PC-3 (cell line): ENCODE measurements at regions not wholly inside any gene's neighbourhood (a gene's known extent, or its start where the extent isn't known, plus 50 kb on each side); places are given as distances from the start of the nearest gene placed in this dataset.

Source experiments
- ATAC-seq: fragments of 200-7000 bp; cut with Tn5 transposase; 2 replicates; pipeline ENCODE4 v1.9.1; 2020; ENCODE audit warnings: mild to moderate bottlenecking, moderate library complexity
- BruUV-seq: library from RNA; stranded (reverse); fragments of 400-500 nt; replicated peaks from 2 replicates; lab custom pipeline; 2021; lab: Mats Ljungman, UMichigan
- CTCF ChIA-PET: fragments of 300-600 bp; sonication (Branson Sonifier 250); formaldehyde crosslinking; loops from one replicate; lab custom pipeline; 2022; ENCODE audit warnings: antibody characterized with exemption; lab: Charles Lee
- POLR2A ChIA-PET: fragments of 300-600 bp; sonication (Branson Sonifier 250); formaldehyde crosslinking; loops from one replicate; lab custom pipeline; 2022; ENCODE audit warnings: antibody characterized with exemption; ENCODE audit not compliant: unreplicated experiment; lab: Charles Lee
- DNase-seq: peaks from one replicate; pipeline ENCODE4 v3.0.0-alpha.2; 2015
- H2AFZ ChIP-seq: fragments of 300-600 bp; sonication (generic); 2 replicates; pipeline ENCODE4 v1.6.0; 2016; ENCODE audit warnings: antibody characterized with exemption, low read length
- H3F3A ChIP-seq: fragments of 300-600 bp; sonication (generic); one replicate; pipeline ENCODE4 v1.6.0; 2017; ENCODE audit warnings: antibody characterized with exemption, low read length, control low read depth, mild to moderate bottlenecking; ENCODE audit not compliant: unreplicated experiment
- H3K27ac ChIP-seq: fragments of 300-600 bp; sonication (generic); 2 replicates; pipeline ENCODE4 v1.5.1; 2016; ENCODE audit warnings: mild to moderate bottlenecking, low read length
- H3K27me3 ChIP-seq: fragments of 300-600 bp; sonication (generic); 2 replicates; pipeline ENCODE4 v1.6.1; 2016; ENCODE audit warnings: low read length, mixed read lengths
- H3K36me3 ChIP-seq: fragments of 300-600 bp; sonication (generic); 2 replicates; pipeline ENCODE4 v1.6.1; 2016; ENCODE audit warnings: low read depth, mixed run types, low read length, mixed read lengths
- H3K4me1 ChIP-seq: fragments of 300-600 bp; sonication (generic); 2 replicates; pipeline ENCODE4 v1.5.1; 2016; ENCODE audit warnings: low read length; ENCODE audit not compliant: insufficient read depth
- H3K4me2 ChIP-seq: fragments of 300-600 bp; sonication (generic); 2 replicates; pipeline ENCODE4 v1.6.0; 2016; ENCODE audit warnings: low read length
- H3K4me3 ChIP-seq: fragments of 300-600 bp; sonication (generic); 2 replicates; pipeline ENCODE4 v1.5.1; 2016; ENCODE audit warnings: mild to moderate bottlenecking, low read length, mixed read lengths
- H3K79me2 ChIP-seq: fragments of 300-600 bp; sonication (generic); 2 replicates; pipeline ENCODE4 v1.6.1; 2017; ENCODE audit warnings: low read length, mixed read lengths
- H3K9ac ChIP-seq: fragments of 300-600 bp; sonication (generic); 2 replicates; pipeline ENCODE4 v1.6.0; 2016; ENCODE audit warnings: mild to moderate bottlenecking, low read length
- H3K9me2 ChIP-seq: fragments of 300-600 bp; sonication (generic); replicated peaks from 2 replicates; pipeline ENCODE4 v1.6.1; 2016; ENCODE audit warnings: mixed run types, low read length, mixed read lengths
- H3K9me3 ChIP-seq: fragments of 300-600 bp; sonication (generic); 2 replicates; pipeline ENCODE4 v1.6.1; 2016; ENCODE audit warnings: low read length, mixed read lengths
- H4K20me1 ChIP-seq: fragments of 300-600 bp; sonication (generic); 2 replicates; pipeline ENCODE4 v1.6.1; 2016; ENCODE audit warnings: low read length, mixed read lengths
- CTCF ChIP-seq: fragments of 300-600 bp; sonication (generic); conservative IDR thresholded peaks from 2 replicates; pipeline ENCODE4 v1.5.1; 2017; ENCODE audit warnings: antibody characterized with exemption, low read depth, mild to moderate bottlenecking, low read length
- EZH2 ChIP-seq: fragments of 300-600 bp; sonication (generic); IDR thresholded peaks from one replicate; pipeline ENCODE4 v1.6.1; 2017; ENCODE audit warnings: antibody characterized with exemption, mild to moderate bottlenecking, low read length; ENCODE audit not compliant: unreplicated experiment
- EZH2phosphoT487 ChIP-seq: fragments of 300-600 bp; sonication (generic); IDR thresholded peaks from 2 replicates; pipeline ENCODE4 v1.6.1; 2018; ENCODE audit warnings: mild to moderate bottlenecking, antibody characterized with exemption, low read length, borderline replicate concordance
- intact Hi-C: fragments of 100-400 bp; cut with micrococcal nuclease; formaldehyde crosslinking; loops from 2 replicates; pipeline ENCODE4 v1.9.0; 2023

- CTCF ChIA-PET: no interaction called here
- no peaks in the 10 kb centered on the region for H4K20me1 ChIP-seq
- H3F3A ChIP-seq: no peaks in the 10 kb centered on the region
- H2AFZ ChIP-seq: no peak overlapping the region
- H3K27ac ChIP-seq: no peak overlapping the region
- no peak for DNase-seq
- no peak for ATAC-seq
- POLR2A ChIA-PET: no interaction called here
- no peaks in the 10 kb centered on the region for H3K9me2 ChIP-seq
- no peaks in the 10 kb centered on the region for H3K9me3 ChIP-seq
- no peak overlapping the region for H3K4me3 ChIP-seq
- H3K4me2 ChIP-seq: no peak overlapping the region
- no peaks in the 10 kb centered on the region for H3K27me3 ChIP-seq
- H3K79me2 ChIP-seq: no peaks in the 10 kb centered on the region
- no peaks in the 10 kb centered on the region for H3K36me3 ChIP-seq
- no TSS peak for BruUV-seq
- no peak for TF ChIP-seq EZH2phosphoT487
- TF ChIP-seq CTCF: no peak
- TF ChIP-seq EZH2: no peak
- intact Hi-C loops: no loop called here
- H3K4me1 ChIP-seq: no peaks in the 10 kb centered on the region
- no peak overlapping the region for H3K9ac ChIP-seq
These were observed 1662.2 kb upstream of the FLRT2 start for GRCh38 chr14:83867566-83868225.

GRCh38 chr14:83870546-83871270, 1659.2 kb upstream of the FLRT2 start:
- no peaks in the 10 kb centered on the region for H3K27me3 ChIP-seq
- TF ChIP-seq CTCF: no peak
- TF ChIP-seq EZH2phosphoT487: no peak
- TF ChIP-seq EZH2: no peak
- H3F3A ChIP-seq: no peaks in the 10 kb centered on the region
- ATAC-seq (no peak), DNase-seq (no peak)
- no peaks in the 10 kb centered on the region for H3K9me2 ChIP-seq
- no peaks in the 10 kb centered on the region for H3K36me3 ChIP-seq
- no peaks in the 10 kb centered on the region for H3K79me2 ChIP-seq
- H3K4me3 ChIP-seq: no peak overlapping the region
- CTCF ChIA-PET: no interaction called here
- H3K4me2 ChIP-seq: no peak overlapping the region
- no peaks in the 10 kb centered on the region for H3K4me1 ChIP-seq
- POLR2A ChIA-PET: no interaction called here
- no peak overlapping the region for H3K27ac ChIP-seq
- no peaks in the 10 kb centered on the region for H4K20me1 ChIP-seq
- BruUV-seq: no TSS peak
- no peak overlapping the region for H2AFZ ChIP-seq
- no peak overlapping the region for H3K9ac ChIP-seq
- intact Hi-C loops: no loop called here
- H3K9me3 ChIP-seq: no peaks in the 10 kb centered on the region; the same call in 1 of the 2 replicates

- Histone ChIP-seq H2AFZ (no peak overlapping the region), H3K27ac (no peak overlapping the region), H3K9ac (no peak overlapping the region), H3K9me2 (no peaks in the 10 kb centered on the region), H3K79me2 (no peaks in the 10 kb centered on the region), H3K4me3 (no peak overlapping the region), H3K4me2 (no peak overlapping the region), H3K9me3 (no peaks in the 10 kb centered on the region; the same call in 1 of the 2 replicates), H3K4me1 (no peaks in the 10 kb centered on the region), H3K36me3 (no peaks in the 10 kb centered on the region), H4K20me1 (no peaks in the 10 kb centered on the region), H3K27me3 (no peaks in the 10 kb centered on the region), H3F3A (no peaks in the 10 kb centered on the region)
- no peak for DNase-seq
- ChIA-PET POLR2A (no interaction called here), CTCF (no interaction called here)
- intact Hi-C loops: no loop called here
- TF ChIP-seq CTCF (no peak), EZH2 (no peak), EZH2phosphoT487 (no peak)
- ATAC-seq: no peak
- BruUV-seq: no TSS peak
These were observed 1656.3 kb upstream of the FLRT2 start for GRCh38 chr14:83873669-83874068.
